Epithelial cell of proximal tubule (primary cell): ENCODE measurements at regions not wholly inside any gene's neighbourhood (a gene's known extent, or its start where the extent isn't known, plus 50 kb on each side); places are given as distances from the start of the nearest gene placed in this dataset.

ENCODE experiments used
- DNase-seq: peaks from one replicate; pipeline ENCODE4 v3.0.0-alpha.2; 2011; ENCODE audit warnings: low read depth
- H3K4me3 ChIP-seq: 2 replicates; pipeline ENCODE4 v1.5.1; 2011; ENCODE audit warnings: low read depth, mild to moderate bottlenecking, low read length
- TF ChIP-seq, protein P1 (sequence below): conservative IDR thresholded peaks from 2 replicates; pipeline ENCODE4 v1.5.1; 2012; ENCODE audit warnings: low read depth, mild to moderate bottlenecking, low read length

DNA sequence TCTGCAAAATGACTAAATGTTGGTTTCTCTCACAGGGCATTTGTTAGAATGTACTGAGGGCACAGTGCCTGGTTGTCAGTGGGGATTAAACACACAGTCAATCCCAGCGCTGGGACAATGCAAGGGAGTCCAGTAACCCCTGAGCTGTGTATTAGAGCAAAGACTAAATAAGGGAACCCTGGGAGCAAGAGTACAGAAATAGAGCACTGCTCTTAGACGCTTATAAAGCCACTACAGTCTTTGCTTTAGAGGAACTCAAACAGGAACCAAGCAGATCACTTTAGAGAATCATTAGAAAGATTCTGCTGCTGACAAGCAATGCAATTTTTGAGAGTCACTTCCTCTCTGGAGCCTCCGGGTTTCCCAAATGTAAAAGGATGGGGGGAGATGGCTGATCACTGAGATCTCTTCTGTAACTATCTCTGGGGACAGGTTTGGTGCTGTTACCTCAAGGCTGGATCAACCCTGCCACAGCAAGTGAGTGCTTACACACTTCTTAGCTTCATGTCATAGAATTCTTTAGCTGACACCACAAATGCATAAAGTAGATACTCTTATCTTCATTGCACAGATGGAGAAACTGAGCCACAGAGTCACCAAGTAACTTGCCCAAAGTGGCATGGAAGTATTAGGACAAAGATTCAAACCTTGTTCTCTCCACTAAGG lies 137.8 kb upstream of the CPEB2 start:
- no peak overlapping the region for H3K4me3 ChIP-seq
- DNase-seq = no peak
- TF ChIP-seq, protein P1, sequence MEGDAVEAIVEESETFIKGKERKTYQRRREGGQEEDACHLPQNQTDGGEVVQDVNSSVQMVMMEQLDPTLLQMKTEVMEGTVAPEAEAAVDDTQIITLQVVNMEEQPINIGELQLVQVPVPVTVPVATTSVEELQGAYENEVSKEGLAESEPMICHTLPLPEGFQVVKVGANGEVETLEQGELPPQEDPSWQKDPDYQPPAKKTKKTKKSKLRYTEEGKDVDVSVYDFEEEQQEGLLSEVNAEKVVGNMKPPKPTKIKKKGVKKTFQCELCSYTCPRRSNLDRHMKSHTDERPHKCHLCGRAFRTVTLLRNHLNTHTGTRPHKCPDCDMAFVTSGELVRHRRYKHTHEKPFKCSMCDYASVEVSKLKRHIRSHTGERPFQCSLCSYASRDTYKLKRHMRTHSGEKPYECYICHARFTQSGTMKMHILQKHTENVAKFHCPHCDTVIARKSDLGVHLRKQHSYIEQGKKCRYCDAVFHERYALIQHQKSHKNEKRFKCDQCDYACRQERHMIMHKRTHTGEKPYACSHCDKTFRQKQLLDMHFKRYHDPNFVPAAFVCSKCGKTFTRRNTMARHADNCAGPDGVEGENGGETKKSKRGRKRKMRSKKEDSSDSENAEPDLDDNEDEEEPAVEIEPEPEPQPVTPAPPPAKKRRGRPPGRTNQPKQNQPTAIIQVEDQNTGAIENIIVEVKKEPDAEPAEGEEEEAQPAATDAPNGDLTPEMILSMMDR = no peak

- DNase-seq = no peak
- TF ChIP-seq, protein P1 = no peak
Measured at GRCh38 chr4:14865031-14865366, 137.3 kb upstream of the CPEB2 start.

DNA sequence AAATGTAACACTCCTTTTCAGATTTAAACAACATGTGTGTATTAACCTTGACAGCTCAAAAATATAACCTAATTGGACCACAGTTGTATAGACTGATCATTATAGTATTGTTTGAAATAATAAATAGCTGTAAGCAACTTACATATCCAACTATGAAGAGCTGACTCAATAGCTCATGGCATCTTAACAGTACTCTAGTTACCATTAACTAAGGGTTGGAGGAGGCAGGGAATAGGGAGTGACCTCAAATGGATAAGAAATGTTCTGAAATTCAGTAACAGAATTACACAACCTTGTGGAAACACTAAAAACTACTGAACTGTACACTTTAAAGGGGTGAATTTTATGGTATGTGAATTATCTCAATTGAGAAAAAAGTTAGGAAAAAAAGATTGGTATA lies 136.5 kb upstream of the CPEB2 start:
- no peak overlapping the region for H3K4me3 ChIP-seq
- TF ChIP-seq, protein P1 = no peak
- DNase-seq = peak; percentile 85

More at GRCh38 chr4:14865031-14865366, 137.3 kb upstream of the CPEB2 start:
- no peak overlapping the region for H3K4me3 ChIP-seq

- H3K4me3 ChIP-seq = no peak overlapping the region
- TF ChIP-seq, protein P1 = no peak
- DNase-seq = no peak
Measured at GRCh38 chr4:14867847-14868246, 134.4 kb upstream of the CPEB2 start.

- no peak overlapping the region for H3K4me3 ChIP-seq
- DNase-seq = no peak
- TF ChIP-seq, protein P1 = no peak
Measured at GRCh38 chr4:14868426-14869395, 133.6 kb upstream of the CPEB2 start.

DNA sequence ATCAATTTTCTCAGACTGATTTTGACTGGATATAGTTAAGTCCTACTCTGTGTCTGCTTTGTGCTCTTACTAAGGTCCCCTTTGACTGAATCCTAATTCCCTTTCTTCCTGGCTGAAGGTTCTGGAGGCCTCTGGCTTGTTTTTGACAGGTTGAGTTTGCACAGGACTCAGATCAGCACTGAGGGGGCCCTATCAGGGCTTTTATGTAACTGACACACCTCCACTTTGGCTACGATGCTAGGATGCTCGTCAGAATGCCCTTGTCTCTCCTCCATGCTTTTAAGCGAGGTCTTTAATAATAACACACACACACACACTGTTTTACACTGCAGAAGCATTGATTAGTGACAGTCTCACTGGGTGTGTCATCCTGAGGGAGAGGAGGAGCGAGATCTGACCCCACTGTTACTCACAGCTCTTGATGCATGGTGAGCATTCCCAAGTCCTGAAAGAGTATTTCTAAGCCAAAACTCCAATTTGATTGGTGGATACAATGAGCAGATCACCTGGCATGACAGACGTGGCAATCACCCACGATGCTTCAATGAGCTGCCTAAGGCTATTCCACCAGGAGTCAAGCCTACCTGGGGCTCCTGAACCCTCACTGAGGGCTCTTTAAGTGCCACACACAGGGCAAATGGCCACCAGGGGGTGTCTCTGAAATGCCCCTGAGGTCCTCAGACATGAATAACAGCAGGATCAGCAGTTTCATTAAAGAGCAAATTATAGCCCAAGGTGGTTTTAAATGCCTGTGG lies 130.4 kb upstream of the CPEB2 start:
- TF ChIP-seq, protein P1 = peak; percentile 60
- H3K4me3 ChIP-seq = no peak overlapping the region
- no peak for DNase-seq
